Spinal cord (tissue), 9 donors: ENCODE measurements at regions not wholly inside any gene's neighbourhood (a gene's known extent, or its start where the extent isn't known, plus 50 kb on each side); places are given as distances from the start of the nearest gene placed in this dataset.

Experiments used
- DNase-seq, 6 donors: peaks; one replicate each; pipeline versions ENCODE4 v3.0.0 to v3.0.0-alpha.2; 2013 to 2015; ENCODE audit warnings: low spot score in 6 of 6, low read depth in 4 of 6
- H3K27ac ChIP-seq: one replicate; pipeline ENCODE4 v1.5.1; 2013; ENCODE audit warnings: low read depth, low read length, control low read depth
- H3K27me3 ChIP-seq: one replicate; pipeline ENCODE4 v1.6.1; 2013; ENCODE audit warnings: low read length; ENCODE audit not compliant: control insufficient read depth, insufficient read depth
- H3K36me3 ChIP-seq: one replicate; pipeline ENCODE4 v1.6.1; 2013; ENCODE audit warnings: low read length; ENCODE audit not compliant: control insufficient read depth, insufficient read depth
- H3K4me1 ChIP-seq: one replicate; pipeline ENCODE4 v1.6.1; 2013; ENCODE audit warnings: low read length; ENCODE audit not compliant: control insufficient read depth, insufficient read depth
- H3K4me3 ChIP-seq: one replicate; pipeline ENCODE4 v1.5.1; 2013; ENCODE audit warnings: low read depth, low read length, control low read depth
- H3K9me3 ChIP-seq: one replicate; pipeline ENCODE4 v1.6.1; 2013; ENCODE audit warnings: low read length; ENCODE audit not compliant: control insufficient read depth, insufficient read depth
- WGBS: methylation state at CpG from one replicate; pipeline ENCODE4 v1.1.5; 2013; ENCODE audit warnings: missing lambda C conversion rate; ENCODE audit not compliant: insufficient coverage; 5-methylcytosine and 5-hydroxymethylcytosine counted together
- donor health status: healthy.

DNA sequence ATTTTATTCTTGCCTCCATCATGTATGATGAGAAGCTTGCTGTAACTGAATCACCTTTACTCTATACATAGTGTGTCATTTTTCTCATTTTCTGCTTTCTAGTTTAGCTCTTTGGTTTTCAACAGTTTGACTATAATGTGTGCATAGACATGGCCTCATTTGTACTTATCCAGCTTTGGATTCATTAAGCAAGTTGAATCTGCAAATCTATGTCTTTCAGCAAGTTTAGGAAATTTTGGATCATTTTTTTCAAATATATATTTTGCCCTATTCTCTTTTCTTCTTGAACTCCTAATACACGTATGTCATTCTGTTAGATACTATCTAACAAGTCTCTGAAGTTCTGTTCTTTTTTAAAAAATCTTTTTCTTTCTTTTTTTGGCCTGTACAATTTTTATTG, 57.8 kb downstream of the PRLHR start:
- no peak for DNase-seq

GRCh38 chr10:118534136-118534535, 61.3 kb downstream of the PRLHR start:
- Histone ChIP-seq H3K36me3 (no peaks in the 10 kb centered on the region), H3K27me3 (no peaks in the 10 kb centered on the region), H3K4me1 (no peaks in the 10 kb centered on the region), H3K9me3 (no peaks in the 10 kb centered on the region), H3K27ac (no peak overlapping the region), H3K4me3 (no peak overlapping the region)
- no peak for DNase-seq
- WGBS: 100% methylated on average over 2 of the region's 3 CpGs

More for the DNA sequence above, 57.8 kb downstream of the PRLHR start:
- no peaks in the 10 kb centered on the region for H3K9me3 ChIP-seq
- no peaks in the 10 kb centered on the region for H3K4me1 ChIP-seq
- H3K36me3 ChIP-seq: no peaks in the 10 kb centered on the region
- H3K27ac ChIP-seq: no peak overlapping the region
- no peaks in the 10 kb centered on the region for H3K27me3 ChIP-seq
- H3K4me3 ChIP-seq: no peak overlapping the region
- no CpG with 5 or more reads among the region's 1 CpG for WGBS

DNA sequence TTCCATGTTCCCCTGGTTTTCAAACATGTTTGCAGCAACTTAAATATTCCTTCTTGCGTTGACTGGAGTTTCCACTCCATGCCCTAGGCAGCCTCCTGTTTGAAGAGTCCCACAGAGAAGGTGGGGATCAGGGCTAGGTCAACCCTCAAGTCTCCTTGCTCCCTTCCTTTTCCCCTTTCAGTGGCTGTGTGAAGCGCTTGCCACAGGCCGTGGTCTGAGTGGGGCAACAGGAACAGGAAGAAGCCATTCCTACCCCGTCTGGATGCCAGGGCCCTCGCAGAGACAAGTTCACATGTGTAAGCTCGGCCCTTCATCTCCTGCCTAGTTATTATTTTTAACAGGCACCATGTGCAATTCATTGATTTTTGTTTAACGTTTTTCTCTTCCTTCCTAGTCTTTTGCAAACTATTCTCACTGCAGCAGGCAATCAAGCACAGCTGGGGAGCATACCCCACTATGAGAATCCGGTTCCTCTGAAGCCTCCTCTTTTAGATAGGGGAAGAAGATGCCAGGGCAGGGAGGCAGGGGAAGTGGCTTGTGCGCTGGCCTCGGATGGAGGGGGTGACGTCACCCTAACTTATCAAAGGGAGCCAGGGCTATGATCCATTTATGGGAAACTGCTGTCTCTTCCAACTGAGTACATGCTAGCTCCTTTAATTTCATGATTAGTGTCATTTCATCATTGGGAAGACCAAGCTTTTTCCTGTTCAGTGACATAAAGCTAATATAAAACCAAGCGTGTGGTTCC, 64.2 kb downstream of the PRLHR start:
- DNase-seq: no peak
- Histone ChIP-seq H3K9me3 (no peaks in the 10 kb centered on the region), H3K27me3 (peaks cover 3% of the 10 kb centered on the region), H3K36me3 (no peaks in the 10 kb centered on the region), H3K4me1 (no peaks in the 10 kb centered on the region), H3K4me3 (no peak overlapping the region), H3K27ac (no peak overlapping the region)
- WGBS: 77% methylated on average over 8 of the region's 12 CpGs

GRCh38 chr10:118528426-118528825, 67.0 kb downstream of the PRLHR start:
- Histone ChIP-seq H3K27me3 (peaks cover 3% of the 10 kb centered on the region), H3K4me1 (no peaks in the 10 kb centered on the region), H3K27ac (no peak overlapping the region), H3K9me3 (no peaks in the 10 kb centered on the region), H3K4me3 (no peak overlapping the region), H3K36me3 (no peaks in the 10 kb centered on the region)
- 88% methylated on average over 6 of the region's 6 CpGs for WGBS
- DNase-seq: no peak

DNA sequence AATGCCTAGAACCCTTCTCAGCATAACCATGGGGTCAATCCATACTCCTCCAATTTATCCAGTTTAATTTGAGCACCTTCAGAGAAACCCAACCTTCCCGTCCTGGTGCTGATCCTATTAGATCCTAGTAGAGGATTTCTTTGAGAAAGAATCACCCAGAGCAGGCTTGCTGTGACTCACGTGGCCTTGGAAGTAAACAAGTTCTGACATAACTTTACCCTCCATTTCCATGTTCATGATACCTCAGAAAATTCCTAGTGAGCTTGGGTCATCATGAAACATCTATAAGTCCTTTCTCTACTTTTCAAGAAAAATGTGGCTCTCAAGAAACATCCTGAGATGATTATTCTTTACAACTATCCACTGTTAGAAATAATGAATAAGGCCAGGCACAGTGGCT, 71.7 kb downstream of the PRLHR start:
- H3K4me3 ChIP-seq: no peak overlapping the region
- no peak overlapping the region for H3K27ac ChIP-seq
- peaks cover 3% of the 10 kb centered on the region for H3K27me3 ChIP-seq
- no peaks in the 10 kb centered on the region for H3K36me3 ChIP-seq
- no peaks in the 10 kb centered on the region for H3K4me1 ChIP-seq
- WGBS: 80% methylated on average over 1 of the region's 2 CpGs
- DNase-seq: no peak
- no peaks in the 10 kb centered on the region for H3K9me3 ChIP-seq

DNA sequence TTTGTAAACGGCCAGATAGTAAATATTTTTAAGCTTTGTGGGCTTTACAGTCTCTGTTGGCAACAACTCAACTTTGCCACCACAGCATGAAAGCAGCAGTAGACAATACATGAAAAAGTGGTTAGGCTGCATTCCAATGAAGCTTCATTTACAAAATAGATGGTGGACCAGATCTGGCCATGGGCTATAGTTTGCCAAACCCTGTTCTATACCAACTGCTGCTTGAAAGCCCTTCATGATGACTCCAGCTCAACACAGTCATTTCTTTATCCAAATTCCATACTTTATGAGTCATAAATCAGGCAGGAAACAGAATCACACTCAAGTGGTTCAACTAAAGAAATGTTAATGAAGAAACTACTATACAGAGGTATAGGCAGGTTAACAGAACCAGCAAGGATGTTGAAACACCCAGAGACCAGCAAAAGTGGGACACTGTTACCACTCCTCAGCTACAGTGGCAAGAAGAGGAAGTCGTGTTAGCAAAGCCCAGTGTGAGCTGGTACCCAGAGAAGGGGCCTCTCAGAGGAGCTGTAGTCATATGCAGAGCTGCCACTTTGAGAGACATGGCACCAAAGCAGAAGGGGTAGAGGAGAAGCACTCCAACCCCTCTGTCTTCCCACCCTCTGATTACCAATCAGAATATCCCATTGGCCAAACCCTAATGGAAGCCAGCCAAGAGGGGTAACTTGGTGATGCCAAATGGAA, 72.5 kb downstream of the PRLHR start:
- Histone ChIP-seq H3K4me3 (no peak overlapping the region), H3K36me3 (no peaks in the 10 kb centered on the region), H3K27me3 (peaks cover 3% of the 10 kb centered on the region), H3K27ac (no peak overlapping the region), H3K4me1 (no peaks in the 10 kb centered on the region), H3K9me3 (peaks cover 2% of the 10 kb centered on the region)
- no peak for DNase-seq
- WGBS: no CpG with 5 or more reads among the region's 2 CpGs

DNA sequence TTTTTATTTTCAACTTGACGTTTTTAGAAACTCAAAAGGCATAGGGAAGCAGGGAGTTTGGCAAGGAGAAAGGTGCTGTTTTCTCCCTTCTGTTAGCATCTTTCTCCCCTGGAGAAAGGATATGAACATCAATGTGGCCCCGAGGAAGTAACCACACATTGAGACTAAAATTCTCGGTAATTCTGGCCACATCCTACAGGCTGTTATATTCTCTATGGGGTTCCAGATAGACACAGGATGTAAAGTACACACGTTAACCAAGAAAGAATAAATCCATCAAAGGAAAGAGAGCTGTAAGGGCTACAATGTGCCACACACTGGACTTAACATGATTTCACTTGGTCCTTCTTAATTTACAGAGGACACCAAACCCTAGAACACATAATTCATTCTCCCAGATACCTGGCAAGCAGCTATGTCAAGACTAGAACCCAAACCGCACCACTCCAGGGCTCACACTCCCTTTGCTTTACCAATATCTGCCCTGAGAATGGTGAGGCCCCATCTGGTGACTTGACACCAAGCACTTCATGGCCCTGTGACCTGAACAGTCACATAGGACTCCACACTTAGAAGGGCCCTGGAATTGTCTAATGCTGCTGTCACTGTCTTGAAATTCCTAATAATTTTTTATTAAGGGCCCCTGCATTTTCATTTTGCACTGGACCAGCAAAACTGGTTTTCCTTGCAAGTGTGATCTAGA, 73.9 kb downstream of the PRLHR start:
- DNase-seq: no peak
- Histone ChIP-seq H3K36me3 (no peaks in the 10 kb centered on the region), H3K4me3 (no peak overlapping the region), H3K27me3 (no peaks in the 10 kb centered on the region), H3K27ac (no peak overlapping the region), H3K4me1 (no peaks in the 10 kb centered on the region), H3K9me3 (peaks cover 4% of the 10 kb centered on the region)
- WGBS: 88% methylated on average over 3 of the region's 5 CpGs

- no peak for DNase-seq
- no peaks in the 10 kb centered on the region for H3K4me1 ChIP-seq
- no peaks in the 10 kb centered on the region for H3K36me3 ChIP-seq
- no peak overlapping the region for H3K27ac ChIP-seq
- WGBS: 0% methylated on average over 1 of the region's 6 CpGs
- H3K4me3 ChIP-seq: no peak overlapping the region
- peaks cover 4% of the 10 kb centered on the region for H3K9me3 ChIP-seq
- H3K27me3 ChIP-seq: no peaks in the 10 kb centered on the region
Observed at GRCh38 chr10:118520116-118520742, 75.2 kb downstream of the PRLHR start.

DNA sequence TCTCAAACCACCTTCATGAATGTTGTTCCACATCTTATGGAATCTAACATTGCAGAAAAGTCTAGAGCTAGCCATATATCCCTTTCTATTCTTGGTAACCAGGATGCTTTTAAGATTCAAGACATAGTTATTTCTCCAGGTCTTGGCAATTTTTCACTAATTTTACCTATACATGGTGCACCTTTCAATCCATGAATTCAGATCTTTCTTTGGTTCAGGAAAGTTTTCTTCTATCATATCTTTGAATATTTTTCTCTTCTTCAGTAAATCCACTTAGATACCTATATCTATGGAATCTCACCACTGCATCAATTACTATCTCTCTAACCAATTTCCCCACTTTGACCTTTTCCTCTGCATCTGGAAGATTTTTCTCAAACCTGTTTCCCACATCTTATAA, 77.4 kb downstream of the PRLHR start:
- H3K9me3 ChIP-seq: peaks cover 4% of the 10 kb centered on the region
- no peaks in the 10 kb centered on the region for H3K27me3 ChIP-seq
- H3K4me1 ChIP-seq: no peaks in the 10 kb centered on the region
- no peak overlapping the region for H3K27ac ChIP-seq
- H3K4me3 ChIP-seq: no peak overlapping the region
- no peaks in the 10 kb centered on the region for H3K36me3 ChIP-seq
- no peak for DNase-seq
